ENCODE measurements at regions not wholly inside any gene's neighbourhood (a gene's known extent, or its start where the extent isn't known, plus 50 kb on each side); places are given as distances from the start of the nearest gene placed in this dataset.

GRCh38 chr6:164845773-164846172 lies 463.6 kb downstream of the C6orf118 start:
- no peak for DNase-seq (ENCODE audit: unreplicated experiment)
- BruUV-seq (replicated peaks): no TSS peak
- Mint-ChIP-seq H3K27me3 (ENCODE audit: insufficient read depth, unreplicated experiment) (no peaks in the 10 kb centered on the region), H3K9me3 (ENCODE audit: unreplicated experiment) (peaks cover 7% of the 10 kb centered on the region), H3K4me3 (ENCODE audit: unreplicated experiment) (no peak overlapping the region), H3K27ac (ENCODE audit: low read depth, unreplicated experiment) (no peak overlapping the region), H3K36me3 (ENCODE audit: insufficient read depth, unreplicated experiment) (no peaks in the 10 kb centered on the region), H3K4me1 (ENCODE audit: insufficient read depth, unreplicated experiment) (no peaks in the 10 kb centered on the region)
- CTCF ChIA-PET: no interaction called here
- intact Hi-C loops (cut with micrococcal nuclease): no loop called here
- POLR2A ChIA-PET: no interaction called here
- TF ChIP-seq, protein P1, sequence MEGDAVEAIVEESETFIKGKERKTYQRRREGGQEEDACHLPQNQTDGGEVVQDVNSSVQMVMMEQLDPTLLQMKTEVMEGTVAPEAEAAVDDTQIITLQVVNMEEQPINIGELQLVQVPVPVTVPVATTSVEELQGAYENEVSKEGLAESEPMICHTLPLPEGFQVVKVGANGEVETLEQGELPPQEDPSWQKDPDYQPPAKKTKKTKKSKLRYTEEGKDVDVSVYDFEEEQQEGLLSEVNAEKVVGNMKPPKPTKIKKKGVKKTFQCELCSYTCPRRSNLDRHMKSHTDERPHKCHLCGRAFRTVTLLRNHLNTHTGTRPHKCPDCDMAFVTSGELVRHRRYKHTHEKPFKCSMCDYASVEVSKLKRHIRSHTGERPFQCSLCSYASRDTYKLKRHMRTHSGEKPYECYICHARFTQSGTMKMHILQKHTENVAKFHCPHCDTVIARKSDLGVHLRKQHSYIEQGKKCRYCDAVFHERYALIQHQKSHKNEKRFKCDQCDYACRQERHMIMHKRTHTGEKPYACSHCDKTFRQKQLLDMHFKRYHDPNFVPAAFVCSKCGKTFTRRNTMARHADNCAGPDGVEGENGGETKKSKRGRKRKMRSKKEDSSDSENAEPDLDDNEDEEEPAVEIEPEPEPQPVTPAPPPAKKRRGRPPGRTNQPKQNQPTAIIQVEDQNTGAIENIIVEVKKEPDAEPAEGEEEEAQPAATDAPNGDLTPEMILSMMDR (IDR thresholded peaks at IDR 0.05; ENCODE audit: unreplicated experiment): no peak

DNA sequence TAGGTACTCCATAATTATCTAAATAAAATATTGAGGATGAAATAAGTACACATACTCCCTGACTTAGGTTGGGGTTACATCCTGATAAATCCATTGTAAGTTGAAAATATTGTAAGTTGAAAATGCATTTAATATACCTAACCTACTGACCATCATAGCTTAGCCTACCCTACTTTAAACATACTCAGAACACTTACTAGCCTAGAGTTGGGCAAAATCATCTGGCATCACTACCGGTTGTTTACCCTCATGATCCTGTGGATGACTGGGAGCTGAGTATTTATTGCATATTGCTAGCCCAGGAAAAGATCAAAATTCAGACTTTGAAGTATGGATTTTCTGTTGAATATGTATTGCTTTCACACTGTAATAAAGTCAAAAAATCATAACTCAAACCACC lies 467.3 kb downstream of the C6orf118 start:
- no peaks in the 10 kb centered on the region for H3K9me3 Mint-ChIP-seq (ENCODE audit: unreplicated experiment)
- no peaks in the 10 kb centered on the region for H3K27me3 Mint-ChIP-seq (ENCODE audit: insufficient read depth, unreplicated experiment)
- DNase-seq (ENCODE audit: unreplicated experiment): no peak
- no peaks in the 10 kb centered on the region for H3K36me3 Mint-ChIP-seq (ENCODE audit: insufficient read depth, unreplicated experiment)
- intact Hi-C loops (cut with micrococcal nuclease): no loop called here
- ChIA-PET CTCF (no interaction called here), POLR2A (no interaction called here)
- no peak overlapping the region for H3K27ac Mint-ChIP-seq (ENCODE audit: low read depth, unreplicated experiment)
- TF ChIP-seq, protein P1 (IDR thresholded peaks at IDR 0.05; ENCODE audit: unreplicated experiment): no peak
- no peak overlapping the region for H3K4me3 Mint-ChIP-seq (ENCODE audit: unreplicated experiment)
- H3K4me1 Mint-ChIP-seq (ENCODE audit: insufficient read depth, unreplicated experiment): no peaks in the 10 kb centered on the region
- no TSS peak for BruUV-seq (replicated peaks)

GRCh38 chr6:164838068-164838615 lies 471.3 kb downstream of the C6orf118 start:
- no peak for DNase-seq (ENCODE audit: unreplicated experiment)

GRCh38 chr6:164836486-164836885 lies 472.9 kb downstream of the C6orf118 start:
- BruUV-seq (replicated peaks): no TSS peak
- no peaks in the 10 kb centered on the region for H3K36me3 Mint-ChIP-seq (ENCODE audit: insufficient read depth, unreplicated experiment)
- ChIA-PET CTCF (interaction anchor here (0.5 to 1.2 kb wide), 2 partner anchors 158 to 257 kb away, joined by 3 read pairs; no protein-coding TSS in a partner anchor), POLR2A (no interaction called here)
- intact Hi-C loops (cut with micrococcal nuclease): no loop called here
- no peak overlapping the region for H3K27ac Mint-ChIP-seq (ENCODE audit: low read depth, unreplicated experiment)
- DNase-seq (ENCODE audit: unreplicated experiment): no peak
- H3K27me3 Mint-ChIP-seq (ENCODE audit: insufficient read depth, unreplicated experiment): no peaks in the 10 kb centered on the region
- TF ChIP-seq, protein P1 (IDR thresholded peaks at IDR 0.05; ENCODE audit: unreplicated experiment): no peak
- H3K9me3 Mint-ChIP-seq (ENCODE audit: unreplicated experiment): no peaks in the 10 kb centered on the region
- peaks cover 10% of the 10 kb centered on the region for H3K4me1 Mint-ChIP-seq (ENCODE audit: insufficient read depth, unreplicated experiment)
- no peak overlapping the region for H3K4me3 Mint-ChIP-seq (ENCODE audit: unreplicated experiment)

More at GRCh38 chr6:164838068-164838615, 471.3 kb downstream of the C6orf118 start:
- Mint-ChIP-seq H3K27ac (ENCODE audit: low read depth, unreplicated experiment) (no peak overlapping the region), H3K4me3 (ENCODE audit: unreplicated experiment) (no peak overlapping the region), H3K4me1 (ENCODE audit: insufficient read depth, unreplicated experiment) (peaks cover 10% of the 10 kb centered on the region), H3K27me3 (ENCODE audit: insufficient read depth, unreplicated experiment) (no peaks in the 10 kb centered on the region), H3K9me3 (ENCODE audit: unreplicated experiment) (no peaks in the 10 kb centered on the region), H3K36me3 (ENCODE audit: insufficient read depth, unreplicated experiment) (no peaks in the 10 kb centered on the region)
- POLR2A ChIA-PET: interaction anchor here (1.0 kb wide), 1 partner anchor 10 kb away, joined by 3 read pairs; no protein-coding TSS in a partner anchor
- TF ChIP-seq, protein P1 (IDR thresholded peaks at IDR 0.05; ENCODE audit: unreplicated experiment): no peak
- intact Hi-C loops (cut with micrococcal nuclease): no loop called here
- CTCF ChIA-PET: interaction anchor here (1.0 kb wide), 1 partner anchor 10 kb away, joined by 3 read pairs; no protein-coding TSS in a partner anchor
- no TSS peak for BruUV-seq (replicated peaks)
